ENCODE measurements at regions not wholly inside any gene's neighbourhood (a gene's known extent, or its start where the extent isn't known, plus 50 kb on each side); places are given as distances from the start of the nearest gene placed in this dataset.

DNA sequence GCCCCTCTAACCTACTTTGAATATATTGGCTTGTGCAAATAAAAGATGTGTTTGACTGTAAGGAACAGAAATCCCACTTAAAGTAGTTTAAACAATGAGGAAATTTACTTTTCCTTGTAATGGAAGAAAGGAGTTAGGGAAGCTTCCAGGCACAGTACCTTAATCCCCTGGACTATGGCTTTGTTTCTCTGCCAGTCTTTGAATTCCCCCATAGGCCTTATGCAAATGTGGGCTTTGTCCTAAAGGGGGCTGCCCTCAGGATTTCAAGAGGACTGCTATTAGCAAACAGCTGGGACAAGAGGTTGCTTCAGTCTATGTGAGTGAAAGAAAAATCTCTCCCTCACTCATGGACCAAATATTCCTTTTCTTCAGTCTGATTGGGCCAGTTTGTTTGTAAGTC lies 255.1 kb upstream of the THSD7B start:
- TF ChIP-seq EP300 (IDR thresholded peaks at IDR 0.05) (no peak), POLR2AphosphoS5 (IDR thresholded peaks at IDR 0.05) (no peak)

Data from gastroesophageal sphincter (tissue), 2 donors.